ENCODE measurements at regions not wholly inside any gene's neighbourhood (a gene's known extent, or its start where the extent isn't known, plus 50 kb on each side); places are given as distances from the start of the nearest gene placed in this dataset.

DNA sequence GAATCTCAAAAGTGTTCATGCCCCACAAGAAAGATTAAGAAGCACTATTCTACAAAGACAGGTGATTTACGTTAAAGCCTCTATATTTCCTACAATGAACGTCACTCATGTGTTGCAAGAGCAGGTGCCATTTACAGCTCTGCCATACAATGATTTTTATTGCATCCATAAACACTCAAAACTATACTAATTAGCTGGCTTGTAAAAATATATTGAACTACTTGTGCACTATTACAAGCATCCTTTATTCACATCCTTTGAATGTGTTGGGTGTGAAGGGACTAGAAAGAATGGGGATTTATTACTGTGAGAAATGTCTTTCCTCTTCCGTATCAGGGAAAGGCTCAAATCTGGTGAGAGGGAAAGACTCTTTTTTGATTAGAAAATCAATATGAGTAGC, 50.7 kb upstream of the C3orf49 start:
- intact Hi-C loops (cut with DNase I), result no loop called here
- H3K9me3 ChIP-seq, result no peaks in the 10 kb centered on the region
- TF ChIP-seq, protein P1, sequence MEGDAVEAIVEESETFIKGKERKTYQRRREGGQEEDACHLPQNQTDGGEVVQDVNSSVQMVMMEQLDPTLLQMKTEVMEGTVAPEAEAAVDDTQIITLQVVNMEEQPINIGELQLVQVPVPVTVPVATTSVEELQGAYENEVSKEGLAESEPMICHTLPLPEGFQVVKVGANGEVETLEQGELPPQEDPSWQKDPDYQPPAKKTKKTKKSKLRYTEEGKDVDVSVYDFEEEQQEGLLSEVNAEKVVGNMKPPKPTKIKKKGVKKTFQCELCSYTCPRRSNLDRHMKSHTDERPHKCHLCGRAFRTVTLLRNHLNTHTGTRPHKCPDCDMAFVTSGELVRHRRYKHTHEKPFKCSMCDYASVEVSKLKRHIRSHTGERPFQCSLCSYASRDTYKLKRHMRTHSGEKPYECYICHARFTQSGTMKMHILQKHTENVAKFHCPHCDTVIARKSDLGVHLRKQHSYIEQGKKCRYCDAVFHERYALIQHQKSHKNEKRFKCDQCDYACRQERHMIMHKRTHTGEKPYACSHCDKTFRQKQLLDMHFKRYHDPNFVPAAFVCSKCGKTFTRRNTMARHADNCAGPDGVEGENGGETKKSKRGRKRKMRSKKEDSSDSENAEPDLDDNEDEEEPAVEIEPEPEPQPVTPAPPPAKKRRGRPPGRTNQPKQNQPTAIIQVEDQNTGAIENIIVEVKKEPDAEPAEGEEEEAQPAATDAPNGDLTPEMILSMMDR (IDR thresholded peaks at IDR 0.05), result no peak
- H3K4me3 ChIP-seq, result no peak overlapping the region
- no peaks in the 10 kb centered on the region for H3K27me3 ChIP-seq
- no peaks in the 10 kb centered on the region for H3K4me1 ChIP-seq
- H3K27ac ChIP-seq, result no peak overlapping the region
- no peak for DNase-seq
- no peak for ATAC-seq
- H3K36me3 ChIP-seq, result no peaks in the 10 kb centered on the region

DNA sequence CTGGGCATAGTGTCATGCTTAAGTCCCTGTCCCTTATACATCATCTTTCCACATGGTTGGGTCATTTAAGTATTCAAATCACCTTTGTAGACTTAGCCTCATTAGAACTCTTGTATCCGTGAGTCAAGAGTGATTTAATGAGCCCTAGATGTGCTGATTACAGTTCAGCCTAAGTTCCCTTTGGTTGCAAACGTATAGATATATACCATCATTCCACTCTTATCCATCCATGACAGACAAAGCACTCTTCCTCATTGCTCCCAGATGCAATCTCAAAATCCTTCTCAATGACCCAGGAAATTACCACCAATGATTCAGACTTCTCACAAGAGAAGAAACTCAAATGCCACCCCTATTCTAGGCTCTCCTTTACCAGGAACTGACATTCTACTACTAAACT, 50.2 kb upstream of the C3orf49 start:
- TF ChIP-seq, protein P1 (IDR thresholded peaks at IDR 0.05), result no peak
- ATAC-seq (no peak), DNase-seq (no peak)
- Histone ChIP-seq H3K36me3 (no peaks in the 10 kb centered on the region), H3K4me3 (no peak overlapping the region), H3K9me3 (no peaks in the 10 kb centered on the region), H3K4me1 (no peaks in the 10 kb centered on the region), H3K27ac (no peak overlapping the region), H3K27me3 (no peaks in the 10 kb centered on the region)
- intact Hi-C loops (cut with DNase I), result no loop called here

All from upper lobe of right lung (tissue), 1 donor.